Peyer's patch (tissue), 4 donors: ENCODE measurements at regions not wholly inside any gene's neighbourhood (a gene's known extent, or its start where the extent isn't known, plus 50 kb on each side); places are given as distances from the start of the nearest gene placed in this dataset.

ENCODE experiments used
- DNase-seq, 3 donors: peaks; one replicate each; pipeline ENCODE4 v3.0.0-alpha.2; 2017 to 2019
- H3K27ac ChIP-seq, 4 donors: fragments of 200-600 bp; sonication (generic); one replicate each; pipeline ENCODE4 v1.5.1; 2016 to 2019
- H3K27me3 ChIP-seq, 2 donors: fragments of 200-600 bp; sonication (generic); one replicate each; pipeline ENCODE4 v1.5.1; 2019
- H3K36me3 ChIP-seq, 3 donors: fragments of 200-600 bp; sonication (generic); one replicate each; pipeline ENCODE4 v1.5.1; 2016 to 2019
- H3K4me1 ChIP-seq, 4 donors: fragments of 200-600 bp; sonication (generic); one replicate each; pipeline ENCODE4 v1.5.1; 2016 to 2019
- H3K4me3 ChIP-seq, 4 donors: fragments of 200-600 bp; sonication (generic); 1 replicate in 3 of 4; 2 replicates in 1 of 4; pipeline ENCODE4 v1.5.1; 2016 to 2019; ENCODE audit warnings: mild to moderate bottlenecking in 1 of 4
- H3K9me3 ChIP-seq, 4 donors: fragments of 200-600 bp; sonication (generic); one replicate each; pipeline ENCODE4 v1.5.1; 2016 to 2019; ENCODE audit warnings: mild to moderate bottlenecking in 1 of 4
- POLR2A ChIP-seq, 2 donors: fragments of 450-650 bp; IDR thresholded peaks; one replicate each; pipeline ENCODE4 v1.5.1; 2017; ENCODE audit warnings: antibody characterized with exemption in 2 of 2, mild to moderate bottlenecking in 2 of 2, moderate library complexity in 2 of 2
- TF ChIP-seq, protein P1 (sequence below), 6 experiments: fragments of 450-650 bp in 4 of 6; fragments of 200-600 bp in 2 of 6; sonication (generic) in 1 of 6; IDR thresholded peaks; one replicate each; pipeline ENCODE4 v1.5.1; 2017 to 2019; ENCODE audit warnings: antibody characterized with exemption in 6 of 6, mild to moderate bottlenecking in 3 of 6, moderate library complexity in 1 of 6

GRCh38 chr16:35187665-35188225, 1728.3 kb downstream of the TP53TG3F start:
- H3K36me3 ChIP-seq = no peaks in the 10 kb centered on the region
- no peak for TF ChIP-seq POLR2A (IDR thresholded peaks at IDR 0.05)
- TF ChIP-seq, protein P1, sequence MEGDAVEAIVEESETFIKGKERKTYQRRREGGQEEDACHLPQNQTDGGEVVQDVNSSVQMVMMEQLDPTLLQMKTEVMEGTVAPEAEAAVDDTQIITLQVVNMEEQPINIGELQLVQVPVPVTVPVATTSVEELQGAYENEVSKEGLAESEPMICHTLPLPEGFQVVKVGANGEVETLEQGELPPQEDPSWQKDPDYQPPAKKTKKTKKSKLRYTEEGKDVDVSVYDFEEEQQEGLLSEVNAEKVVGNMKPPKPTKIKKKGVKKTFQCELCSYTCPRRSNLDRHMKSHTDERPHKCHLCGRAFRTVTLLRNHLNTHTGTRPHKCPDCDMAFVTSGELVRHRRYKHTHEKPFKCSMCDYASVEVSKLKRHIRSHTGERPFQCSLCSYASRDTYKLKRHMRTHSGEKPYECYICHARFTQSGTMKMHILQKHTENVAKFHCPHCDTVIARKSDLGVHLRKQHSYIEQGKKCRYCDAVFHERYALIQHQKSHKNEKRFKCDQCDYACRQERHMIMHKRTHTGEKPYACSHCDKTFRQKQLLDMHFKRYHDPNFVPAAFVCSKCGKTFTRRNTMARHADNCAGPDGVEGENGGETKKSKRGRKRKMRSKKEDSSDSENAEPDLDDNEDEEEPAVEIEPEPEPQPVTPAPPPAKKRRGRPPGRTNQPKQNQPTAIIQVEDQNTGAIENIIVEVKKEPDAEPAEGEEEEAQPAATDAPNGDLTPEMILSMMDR (IDR thresholded peaks at IDR 0.05) = no peak
- H3K9me3 ChIP-seq = no peaks in the 10 kb centered on the region
- no peaks in the 10 kb centered on the region for H3K27me3 ChIP-seq
- no peaks in the 10 kb centered on the region for H3K4me1 ChIP-seq
- no peak overlapping the region for H3K27ac ChIP-seq
- peak in 1 of 3 donors; percentile 14 for DNase-seq
- H3K4me3 ChIP-seq = no peak overlapping the region

DNA sequence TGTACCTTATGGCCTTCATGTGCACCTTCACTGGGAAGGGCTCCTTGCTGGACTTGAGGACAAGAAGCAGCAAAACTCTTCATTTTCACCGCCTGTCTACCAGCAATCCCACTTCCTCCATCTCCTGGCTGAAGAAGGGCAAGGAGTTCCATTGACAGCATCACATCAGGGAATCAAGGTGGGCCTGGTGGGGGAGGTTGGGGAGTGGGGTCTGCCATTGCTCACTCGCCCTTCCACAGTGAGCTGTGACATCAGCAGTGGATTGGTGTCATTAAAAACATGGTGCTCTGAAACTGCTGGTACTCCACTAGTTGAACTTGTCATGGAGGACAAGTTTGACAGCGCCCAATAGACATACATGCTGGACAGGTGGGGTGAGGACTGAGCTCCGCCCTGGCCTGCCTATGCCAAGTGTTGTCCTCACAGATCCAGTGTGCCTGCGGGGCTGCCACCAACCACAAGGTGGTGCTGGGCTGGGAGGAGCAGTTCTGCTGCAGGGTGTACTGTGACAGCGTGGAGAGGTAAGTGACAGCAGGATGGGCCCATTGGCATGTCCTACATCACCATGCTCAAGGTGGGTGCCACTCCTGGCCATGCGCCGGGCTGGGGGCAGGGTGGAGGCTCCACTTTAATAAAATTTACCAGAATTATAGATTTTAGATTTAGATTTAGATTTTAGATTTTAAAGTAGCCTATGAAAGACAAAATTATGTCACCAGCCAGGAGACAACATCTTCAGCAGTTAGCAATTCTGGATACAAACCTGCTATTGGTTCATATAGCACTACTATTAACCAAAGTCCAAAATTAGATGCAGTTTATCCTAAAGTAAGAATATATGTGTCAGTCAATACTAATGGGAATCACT, 1729.1 kb downstream of the TP53TG3F start:
- H3K4me1 ChIP-seq = no peaks in the 10 kb centered on the region
- no peak for TF ChIP-seq POLR2A (IDR thresholded peaks at IDR 0.05)
- TF ChIP-seq, protein P1 (IDR thresholded peaks at IDR 0.05) = no peak
- H3K9me3 ChIP-seq = no peaks in the 10 kb centered on the region
- H3K27me3 ChIP-seq = no peaks in the 10 kb centered on the region
- H3K27ac ChIP-seq = no peak overlapping the region
- no peak overlapping the region for H3K4me3 ChIP-seq
- no peak for DNase-seq
- H3K36me3 ChIP-seq = no peaks in the 10 kb centered on the region

- Histone ChIP-seq H3K4me3 (no peak overlapping the region), H3K9me3 (peaks cover 0 to 4% (median 0%) of the 10 kb centered on the region in 4 donors), H3K27me3 (no peaks in the 10 kb centered on the region), H3K36me3 (no peaks in the 10 kb centered on the region), H3K4me1 (no peaks in the 10 kb centered on the region), H3K27ac (no peak overlapping the region)
- no peak for TF ChIP-seq POLR2A (IDR thresholded peaks at IDR 0.05)
- TF ChIP-seq, protein P1 (IDR thresholded peaks at IDR 0.05) = no peak
- DNase-seq = no peak
Measured at GRCh38 chr16:35192993-35193392, 1733.6 kb downstream of the TP53TG3F start.

DNA sequence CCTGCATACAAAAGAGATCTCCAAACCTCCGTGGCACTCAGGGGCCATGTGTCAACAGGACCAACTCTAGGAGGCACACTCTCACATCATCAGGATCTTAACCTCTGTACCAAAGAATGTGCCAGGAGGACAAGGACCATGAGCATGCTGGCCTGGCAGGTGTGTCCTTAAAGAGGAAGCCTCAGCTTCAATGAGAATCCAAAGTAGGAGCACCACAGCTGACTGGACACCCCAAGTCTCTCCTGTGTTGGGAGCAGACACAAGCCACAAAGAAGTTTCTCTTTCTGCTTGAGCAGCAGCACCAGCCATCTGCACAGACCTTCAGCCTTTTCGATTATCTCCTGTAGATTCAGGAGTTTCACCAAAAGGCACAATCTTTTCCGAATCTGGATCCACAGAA, 1734.5 kb downstream of the TP53TG3F start:
- Histone ChIP-seq H3K36me3 (no peaks in the 10 kb centered on the region), H3K4me1 (no peaks in the 10 kb centered on the region), H3K27ac (no peak overlapping the region), H3K9me3 (peaks cover 0 to 4% (median 0%) of the 10 kb centered on the region in 4 donors), H3K4me3 (no peak overlapping the region), H3K27me3 (no peaks in the 10 kb centered on the region)
- no peak for DNase-seq
- TF ChIP-seq POLR2A (IDR thresholded peaks at IDR 0.05) = no peak
- TF ChIP-seq, protein P1 (IDR thresholded peaks at IDR 0.05) = no peak

DNA sequence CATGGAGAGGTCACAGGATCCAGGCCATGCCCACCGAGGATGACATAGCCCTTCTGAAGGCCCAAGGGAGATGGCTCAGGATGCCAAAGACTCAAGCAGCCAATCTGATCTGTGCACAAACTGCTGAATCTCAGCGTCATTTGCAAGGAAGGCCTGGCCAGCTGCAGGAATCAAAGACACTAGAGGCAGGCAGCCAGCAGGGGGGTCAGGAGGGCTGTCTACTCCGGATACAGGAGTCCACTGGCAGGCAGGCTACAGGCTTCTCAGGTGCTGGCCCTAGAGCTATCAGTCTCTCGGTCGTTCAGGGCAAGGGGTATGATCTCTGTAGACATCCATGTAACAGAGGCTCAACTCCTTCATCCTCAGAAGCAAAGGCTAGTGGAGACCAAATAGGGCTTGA, 1735.3 kb downstream of the TP53TG3F start:
- peaks cover 0 to 4% (median 0%) of the 10 kb centered on the region in 4 donors for H3K9me3 ChIP-seq
- no peaks in the 10 kb centered on the region for H3K4me1 ChIP-seq
- no peak for DNase-seq
- TF ChIP-seq POLR2A (IDR thresholded peaks at IDR 0.05) = no peak
- TF ChIP-seq, protein P1 (IDR thresholded peaks at IDR 0.05) = no peak
- H3K27ac ChIP-seq = no peak overlapping the region
- H3K27me3 ChIP-seq = no peaks in the 10 kb centered on the region
- no peaks in the 10 kb centered on the region for H3K36me3 ChIP-seq
- no peak overlapping the region for H3K4me3 ChIP-seq
